Right lobe of liver (tissue), 4 donors: ENCODE measurements at regions not wholly inside any gene's neighbourhood (a gene's known extent, or its start where the extent isn't known, plus 50 kb on each side); places are given as distances from the start of the nearest gene placed in this dataset.

ENCODE experiments used
- CTCF ChIP-seq, 4 donors: fragments of 200-600 bp in 3 of 4; fragments of 450-650 bp in 1 of 4; IDR thresholded peaks; one replicate each; pipeline versions ENCODE4 v1.5.1 to v1.8.0; 2016 to 2022; ENCODE audit warnings: antibody characterized with exemption in 4 of 4, mild to moderate bottlenecking in 2 of 4
- POLR2A ChIP-seq: fragments of 450-650 bp; IDR thresholded peaks from one replicate; pipeline ENCODE4 v1.6.1; 2017; ENCODE audit warnings: antibody characterized with exemption, mild to moderate bottlenecking
- donor health status: DM: no; HTN: no; CAD: no.
- donor health status: DM: no; HTN: no; CAD: no.
- donor health status: DM: no; HTN: yes; CAD: no.

- TF ChIP-seq POLR2A (no peak), CTCF (IDR thresholded peaks at IDR 0.05) (no peak)
Observed at GRCh38 chr5:2901511-2901910, 150.0 kb upstream of the IRX2 start.
